ENCODE measurements at regions not wholly inside any gene's neighbourhood (a gene's known extent, or its start where the extent isn't known, plus 50 kb on each side); places are given as distances from the start of the nearest gene placed in this dataset.

DNA sequence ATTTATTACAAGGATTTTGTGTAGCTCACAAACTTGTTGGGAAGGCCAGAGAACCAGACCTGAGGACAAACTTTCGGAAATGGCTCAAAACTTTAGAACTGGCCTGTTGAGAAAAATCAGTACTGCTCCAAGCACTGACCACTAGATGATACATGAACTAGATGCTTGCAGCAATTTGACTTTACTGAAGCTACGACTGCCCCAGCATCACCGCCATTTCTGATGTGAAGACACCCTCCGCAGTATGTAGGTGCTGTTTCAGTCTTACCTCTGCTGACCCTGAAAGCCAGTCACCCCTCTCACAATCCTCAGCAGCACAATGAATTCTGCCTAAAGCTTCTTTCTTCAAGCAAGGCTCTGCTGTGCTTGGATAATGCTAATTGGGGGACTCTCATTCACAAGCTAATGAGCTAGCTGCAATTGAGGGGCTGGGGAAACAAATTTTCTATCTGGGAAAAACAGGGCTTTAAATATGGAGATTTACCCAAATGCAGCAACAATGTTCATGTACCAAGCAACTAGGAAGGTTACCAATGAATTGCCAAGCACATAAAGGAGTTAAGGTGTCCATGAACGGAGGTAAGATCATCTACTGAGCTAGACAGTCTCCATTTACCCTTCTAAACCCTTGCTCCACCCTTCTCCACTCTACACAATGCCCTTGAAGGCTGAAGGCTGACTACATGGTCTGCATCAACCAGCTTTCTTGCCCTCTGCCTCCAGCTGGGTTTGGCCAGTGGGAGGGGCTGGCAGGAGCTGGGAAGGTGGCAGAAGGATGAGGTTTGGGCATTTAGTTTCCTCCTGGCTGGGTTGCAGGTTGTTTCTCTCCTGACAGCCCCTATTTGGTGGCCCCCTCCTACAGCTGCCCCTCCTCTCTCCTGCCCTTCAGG is 53.2 kb upstream of the FSTL1 start:
- DNase-seq (ENCODE audit: extremely low read depth, insufficient read length) = no peak
- Histone ChIP-seq H3K36me3 (ENCODE audit: control insufficient read depth, insufficient read depth, low read length) (no peaks in the 10 kb centered on the region), H3K27me3 (replicated peaks; ENCODE audit: control insufficient read depth, insufficient read depth, low read length) (no peaks in the 10 kb centered on the region), H3K4me3 (replicated peaks; ENCODE audit: low read depth, low read length) (no peak overlapping the region)
- TF ChIP-seq, protein P1, sequence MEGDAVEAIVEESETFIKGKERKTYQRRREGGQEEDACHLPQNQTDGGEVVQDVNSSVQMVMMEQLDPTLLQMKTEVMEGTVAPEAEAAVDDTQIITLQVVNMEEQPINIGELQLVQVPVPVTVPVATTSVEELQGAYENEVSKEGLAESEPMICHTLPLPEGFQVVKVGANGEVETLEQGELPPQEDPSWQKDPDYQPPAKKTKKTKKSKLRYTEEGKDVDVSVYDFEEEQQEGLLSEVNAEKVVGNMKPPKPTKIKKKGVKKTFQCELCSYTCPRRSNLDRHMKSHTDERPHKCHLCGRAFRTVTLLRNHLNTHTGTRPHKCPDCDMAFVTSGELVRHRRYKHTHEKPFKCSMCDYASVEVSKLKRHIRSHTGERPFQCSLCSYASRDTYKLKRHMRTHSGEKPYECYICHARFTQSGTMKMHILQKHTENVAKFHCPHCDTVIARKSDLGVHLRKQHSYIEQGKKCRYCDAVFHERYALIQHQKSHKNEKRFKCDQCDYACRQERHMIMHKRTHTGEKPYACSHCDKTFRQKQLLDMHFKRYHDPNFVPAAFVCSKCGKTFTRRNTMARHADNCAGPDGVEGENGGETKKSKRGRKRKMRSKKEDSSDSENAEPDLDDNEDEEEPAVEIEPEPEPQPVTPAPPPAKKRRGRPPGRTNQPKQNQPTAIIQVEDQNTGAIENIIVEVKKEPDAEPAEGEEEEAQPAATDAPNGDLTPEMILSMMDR (IDR thresholded peaks at IDR 0.05; ENCODE audit: insufficient read depth, low read length, poor library complexity, severe bottlenecking) = no peak

DNA sequence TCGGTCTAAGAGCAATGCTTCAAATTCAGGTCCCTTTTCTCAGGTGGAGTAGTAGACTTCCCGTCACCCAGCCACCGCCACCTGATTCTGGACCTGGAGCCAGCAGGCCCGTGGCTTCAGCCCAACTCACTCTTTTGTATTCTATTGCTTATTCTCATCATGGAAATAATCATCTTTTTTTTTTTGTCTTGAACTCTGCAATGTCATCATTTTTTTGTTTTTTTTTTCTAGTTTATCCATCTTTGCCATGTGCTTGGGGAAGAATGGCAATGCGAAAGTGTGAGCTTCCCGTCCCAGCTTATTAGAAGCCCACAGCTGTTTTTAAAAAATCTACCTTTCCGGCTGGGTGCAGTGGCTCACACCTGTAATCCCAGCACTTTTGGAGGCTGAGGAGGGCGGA is 51.3 kb upstream of the FSTL1 start:
- TF ChIP-seq, protein P1 (IDR thresholded peaks at IDR 0.05; ENCODE audit: insufficient read depth, low read length, poor library complexity, severe bottlenecking) = no peak
- H3K36me3 ChIP-seq (ENCODE audit: control insufficient read depth, insufficient read depth, low read length) = no peaks in the 10 kb centered on the region
- no peak for DNase-seq (ENCODE audit: extremely low read depth, insufficient read length)
- H3K4me3 ChIP-seq (replicated peaks; ENCODE audit: low read depth, low read length) = no peak overlapping the region
- H3K27me3 ChIP-seq (replicated peaks; ENCODE audit: control insufficient read depth, insufficient read depth, low read length) = no peaks in the 10 kb centered on the region

Measured in GM06990 (cell line).